HepG2 (cell line): ENCODE measurements at regions not wholly inside any gene's neighbourhood (a gene's known extent, or its start where the extent isn't known, plus 50 kb on each side); places are given as distances from the start of the nearest gene placed in this dataset.

Source experiments
- MAX ChIP-seq: IDR thresholded peaks from 2 replicates; pipeline ENCODE4 v1.6.1; 2012; ENCODE audit warnings: inconsistent platforms
- NCOR1 ChIP-seq: fragments of 200-600 bp; sonication (generic); IDR thresholded peaks from 2 replicates; pipeline ENCODE4 v1.7.0; 2017; ENCODE audit warnings: antibody characterized with exemption, low read length, borderline replicate concordance
- ZBTB33 ChIP-seq: sonication (generic); formaldehyde crosslinking; IDR thresholded peaks from 2 replicates; pipeline ENCODE4 v1.4.0; 2020; ENCODE audit warnings: missing genetic modification reagents
- ZNF281 ChIP-seq: sonication (generic); formaldehyde crosslinking; IDR thresholded peaks from 2 replicates; pipeline ENCODE4 v1.4.0; 2020; ENCODE audit warnings: missing genetic modification reagents, borderline replicate concordance
- TF ChIP-seq, protein P1 (sequence below): sonication (generic); formaldehyde crosslinking; IDR thresholded peaks from 2 replicates; pipeline ENCODE4 v1.5.0; 2020; ENCODE audit warnings: mild to moderate bottlenecking, missing genetic modification reagents, moderate library complexity
- TF ChIP-seq, protein P2 (sequence below): sonication (generic); formaldehyde crosslinking; IDR thresholded peaks from 2 replicates; pipeline ENCODE4 v1.4.0; 2020; ENCODE audit warnings: missing genetic modification reagents
- TF ChIP-seq, protein P3 (sequence below), 2 experiments: IDR thresholded peaks; 2 replicates each; pipeline ENCODE4 v1.6.1; 2011 to 2012; ENCODE audit warnings: low read length in 2 of 2, borderline replicate concordance in 1 of 2, low read depth in 1 of 2, mild to moderate bottlenecking in 1 of 2, moderate library complexity in 1 of 2
- TF ChIP-seq, protein P4 (sequence below): sonication (generic); formaldehyde crosslinking; IDR thresholded peaks from 2 replicates; pipeline ENCODE4 v1.4.0; 2020; ENCODE audit warnings: missing genetic modification reagents, borderline replicate concordance

- TF ChIP-seq MAX (no peak), ZNF281 (CRISPR knock-in tag) (no peak), NCOR1 (no peak), ZBTB33 (CRISPR knock-in tag) (no peak)
- TF ChIP-seq, protein P1, sequence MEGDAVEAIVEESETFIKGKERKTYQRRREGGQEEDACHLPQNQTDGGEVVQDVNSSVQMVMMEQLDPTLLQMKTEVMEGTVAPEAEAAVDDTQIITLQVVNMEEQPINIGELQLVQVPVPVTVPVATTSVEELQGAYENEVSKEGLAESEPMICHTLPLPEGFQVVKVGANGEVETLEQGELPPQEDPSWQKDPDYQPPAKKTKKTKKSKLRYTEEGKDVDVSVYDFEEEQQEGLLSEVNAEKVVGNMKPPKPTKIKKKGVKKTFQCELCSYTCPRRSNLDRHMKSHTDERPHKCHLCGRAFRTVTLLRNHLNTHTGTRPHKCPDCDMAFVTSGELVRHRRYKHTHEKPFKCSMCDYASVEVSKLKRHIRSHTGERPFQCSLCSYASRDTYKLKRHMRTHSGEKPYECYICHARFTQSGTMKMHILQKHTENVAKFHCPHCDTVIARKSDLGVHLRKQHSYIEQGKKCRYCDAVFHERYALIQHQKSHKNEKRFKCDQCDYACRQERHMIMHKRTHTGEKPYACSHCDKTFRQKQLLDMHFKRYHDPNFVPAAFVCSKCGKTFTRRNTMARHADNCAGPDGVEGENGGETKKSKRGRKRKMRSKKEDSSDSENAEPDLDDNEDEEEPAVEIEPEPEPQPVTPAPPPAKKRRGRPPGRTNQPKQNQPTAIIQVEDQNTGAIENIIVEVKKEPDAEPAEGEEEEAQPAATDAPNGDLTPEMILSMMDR (CRISPR knock-in tag), result no peak
- TF ChIP-seq, protein P2, sequence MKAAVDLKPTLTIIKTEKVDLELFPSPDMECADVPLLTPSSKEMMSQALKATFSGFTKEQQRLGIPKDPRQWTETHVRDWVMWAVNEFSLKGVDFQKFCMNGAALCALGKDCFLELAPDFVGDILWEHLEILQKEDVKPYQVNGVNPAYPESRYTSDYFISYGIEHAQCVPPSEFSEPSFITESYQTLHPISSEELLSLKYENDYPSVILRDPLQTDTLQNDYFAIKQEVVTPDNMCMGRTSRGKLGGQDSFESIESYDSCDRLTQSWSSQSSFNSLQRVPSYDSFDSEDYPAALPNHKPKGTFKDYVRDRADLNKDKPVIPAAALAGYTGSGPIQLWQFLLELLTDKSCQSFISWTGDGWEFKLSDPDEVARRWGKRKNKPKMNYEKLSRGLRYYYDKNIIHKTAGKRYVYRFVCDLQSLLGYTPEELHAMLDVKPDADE (CRISPR knock-in tag), result no peak
- TF ChIP-seq, protein P3, sequence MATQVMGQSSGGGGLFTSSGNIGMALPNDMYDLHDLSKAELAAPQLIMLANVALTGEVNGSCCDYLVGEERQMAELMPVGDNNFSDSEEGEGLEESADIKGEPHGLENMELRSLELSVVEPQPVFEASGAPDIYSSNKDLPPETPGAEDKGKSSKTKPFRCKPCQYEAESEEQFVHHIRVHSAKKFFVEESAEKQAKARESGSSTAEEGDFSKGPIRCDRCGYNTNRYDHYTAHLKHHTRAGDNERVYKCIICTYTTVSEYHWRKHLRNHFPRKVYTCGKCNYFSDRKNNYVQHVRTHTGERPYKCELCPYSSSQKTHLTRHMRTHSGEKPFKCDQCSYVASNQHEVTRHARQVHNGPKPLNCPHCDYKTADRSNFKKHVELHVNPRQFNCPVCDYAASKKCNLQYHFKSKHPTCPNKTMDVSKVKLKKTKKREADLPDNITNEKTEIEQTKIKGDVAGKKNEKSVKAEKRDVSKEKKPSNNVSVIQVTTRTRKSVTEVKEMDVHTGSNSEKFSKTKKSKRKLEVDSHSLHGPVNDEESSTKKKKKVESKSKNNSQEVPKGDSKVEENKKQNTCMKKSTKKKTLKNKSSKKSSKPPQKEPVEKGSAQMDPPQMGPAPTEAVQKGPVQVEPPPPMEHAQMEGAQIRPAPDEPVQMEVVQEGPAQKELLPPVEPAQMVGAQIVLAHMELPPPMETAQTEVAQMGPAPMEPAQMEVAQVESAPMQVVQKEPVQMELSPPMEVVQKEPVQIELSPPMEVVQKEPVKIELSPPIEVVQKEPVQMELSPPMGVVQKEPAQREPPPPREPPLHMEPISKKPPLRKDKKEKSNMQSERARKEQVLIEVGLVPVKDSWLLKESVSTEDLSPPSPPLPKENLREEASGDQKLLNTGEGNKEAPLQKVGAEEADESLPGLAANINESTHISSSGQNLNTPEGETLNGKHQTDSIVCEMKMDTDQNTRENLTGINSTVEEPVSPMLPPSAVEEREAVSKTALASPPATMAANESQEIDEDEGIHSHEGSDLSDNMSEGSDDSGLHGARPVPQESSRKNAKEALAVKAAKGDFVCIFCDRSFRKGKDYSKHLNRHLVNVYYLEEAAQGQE (IDR thresholded peaks at IDR 0.05; ENCODE audit: borderline replicate concordance in 1 of 2, low read depth in 1 of 2, low read length in 2 of 2), result no peak
- TF ChIP-seq, protein P4, sequence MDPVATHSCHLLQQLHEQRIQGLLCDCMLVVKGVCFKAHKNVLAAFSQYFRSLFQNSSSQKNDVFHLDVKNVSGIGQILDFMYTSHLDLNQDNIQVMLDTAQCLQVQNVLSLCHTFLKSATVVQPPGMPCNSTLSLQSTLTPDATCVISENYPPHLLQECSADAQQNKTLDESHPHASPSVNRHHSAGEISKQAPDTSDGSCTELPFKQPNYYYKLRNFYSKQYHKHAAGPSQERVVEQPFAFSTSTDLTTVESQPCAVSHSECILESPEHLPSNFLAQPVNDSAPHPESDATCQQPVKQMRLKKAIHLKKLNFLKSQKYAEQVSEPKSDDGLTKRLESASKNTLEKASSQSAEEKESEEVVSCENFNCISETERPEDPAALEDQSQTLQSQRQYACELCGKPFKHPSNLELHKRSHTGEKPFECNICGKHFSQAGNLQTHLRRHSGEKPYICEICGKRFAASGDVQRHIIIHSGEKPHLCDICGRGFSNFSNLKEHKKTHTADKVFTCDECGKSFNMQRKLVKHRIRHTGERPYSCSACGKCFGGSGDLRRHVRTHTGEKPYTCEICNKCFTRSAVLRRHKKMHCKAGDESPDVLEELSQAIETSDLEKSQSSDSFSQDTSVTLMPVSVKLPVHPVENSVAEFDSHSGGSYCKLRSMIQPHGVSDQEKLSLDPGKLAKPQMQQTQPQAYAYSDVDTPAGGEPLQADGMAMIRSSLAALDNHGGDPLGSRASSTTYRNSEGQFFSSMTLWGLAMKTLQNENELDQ (CRISPR knock-in tag), result no peak
Measured at GRCh38 chr15:69559440-69560190, 107.0 kb downstream of the RPLP1 start.
